Nucleus accumbens (tissue), 56 donors: ENCODE measurements at regions not wholly inside any gene's neighbourhood (a gene's known extent, or its start where the extent isn't known, plus 50 kb on each side); places are given as distances from the start of the nearest gene placed in this dataset.

Experiments used
- DNase-seq, 56 donors: peaks; one replicate each; lab custom pipeline; 2025; lab: John Stamatoyannopoulos, UW

GRCh38 chr3:127104586-127104985 lies 88.3 kb upstream of the PRR23E start:
- DNase-seq = no peak

DNA sequence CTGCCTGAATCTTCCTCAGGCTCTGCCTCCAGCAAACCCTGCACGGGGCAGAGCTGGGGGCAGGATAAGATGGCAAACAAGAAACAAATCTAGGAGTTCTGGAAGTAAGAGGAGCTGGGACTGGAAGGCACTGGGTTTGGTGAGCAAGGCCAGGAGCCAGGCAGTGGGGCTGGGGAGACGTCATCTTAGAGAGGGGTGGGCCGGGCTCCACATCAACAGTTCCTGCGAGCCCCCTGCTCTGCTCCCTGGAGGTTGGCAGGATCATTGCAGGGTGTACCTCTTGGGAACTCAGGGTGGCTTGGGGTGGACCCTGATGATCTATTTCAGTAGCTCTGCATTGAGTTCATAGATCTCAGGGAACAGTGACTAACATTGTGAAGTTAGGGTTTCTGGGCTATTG lies 87.3 kb upstream of the PRR23E start:
- no peak for DNase-seq

DNA sequence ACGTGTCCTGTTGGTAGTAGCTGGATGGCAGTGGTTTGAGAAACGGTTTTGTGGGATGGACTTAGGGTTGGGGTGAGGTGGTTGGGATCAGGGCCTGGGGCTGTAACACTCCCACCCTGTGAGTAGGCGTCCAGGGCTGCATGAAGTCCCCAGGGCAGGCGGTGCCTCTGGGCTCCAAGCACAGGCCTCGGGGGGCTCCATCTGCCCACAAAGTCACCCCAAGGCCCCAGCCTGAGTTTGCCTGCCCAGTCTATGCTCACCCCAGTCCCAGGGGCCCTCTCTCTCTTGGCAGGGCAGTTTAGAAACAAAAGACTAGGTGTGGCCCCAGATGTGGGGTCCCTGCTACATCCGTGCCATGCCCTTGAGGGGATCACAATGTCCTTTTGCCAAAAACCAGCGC lies 86.9 kb upstream of the PRR23E start:
- no peak for DNase-seq

DNA sequence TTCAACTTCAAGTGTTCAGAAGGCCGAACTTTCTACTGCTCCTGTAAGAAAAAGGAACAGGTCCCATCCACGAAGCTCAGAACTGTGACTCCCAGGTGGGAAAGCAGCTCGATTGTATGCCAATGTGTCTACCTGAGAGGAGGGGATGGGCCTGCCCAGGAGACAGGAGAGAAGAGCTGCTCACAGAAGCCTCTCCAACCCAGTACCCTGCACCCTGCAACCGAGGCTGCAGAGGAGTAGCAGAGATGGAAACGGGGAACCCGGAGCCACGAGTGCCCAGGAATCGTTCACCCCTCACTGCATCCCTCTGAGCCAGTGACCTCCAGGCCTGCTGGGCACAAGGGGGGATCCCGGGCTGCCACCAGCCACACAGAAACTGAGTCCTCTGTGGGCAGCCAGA lies 86.5 kb upstream of the PRR23E start:
- DNase-seq = no peak

DNA sequence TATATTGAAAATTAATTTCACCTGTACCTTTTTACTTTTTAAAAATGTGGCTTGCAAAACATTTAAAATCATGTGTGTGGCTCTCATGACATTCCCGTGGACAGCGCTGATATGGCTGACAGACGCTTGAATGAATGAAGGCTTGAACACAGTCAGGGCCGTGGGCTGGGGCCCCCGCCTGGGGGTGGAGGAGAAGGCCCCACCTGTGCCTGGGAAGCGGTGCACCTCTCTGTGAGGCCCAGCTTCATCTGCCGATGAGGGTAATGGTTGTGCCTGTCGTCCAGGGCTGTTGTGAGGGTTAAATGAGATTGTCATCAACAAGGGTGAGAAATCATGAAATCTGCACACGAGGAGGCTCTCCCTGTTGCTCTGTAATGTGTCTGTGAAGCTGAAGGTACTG lies 85.9 kb upstream of the PRR23E start:
- DNase-seq = no peak

DNA sequence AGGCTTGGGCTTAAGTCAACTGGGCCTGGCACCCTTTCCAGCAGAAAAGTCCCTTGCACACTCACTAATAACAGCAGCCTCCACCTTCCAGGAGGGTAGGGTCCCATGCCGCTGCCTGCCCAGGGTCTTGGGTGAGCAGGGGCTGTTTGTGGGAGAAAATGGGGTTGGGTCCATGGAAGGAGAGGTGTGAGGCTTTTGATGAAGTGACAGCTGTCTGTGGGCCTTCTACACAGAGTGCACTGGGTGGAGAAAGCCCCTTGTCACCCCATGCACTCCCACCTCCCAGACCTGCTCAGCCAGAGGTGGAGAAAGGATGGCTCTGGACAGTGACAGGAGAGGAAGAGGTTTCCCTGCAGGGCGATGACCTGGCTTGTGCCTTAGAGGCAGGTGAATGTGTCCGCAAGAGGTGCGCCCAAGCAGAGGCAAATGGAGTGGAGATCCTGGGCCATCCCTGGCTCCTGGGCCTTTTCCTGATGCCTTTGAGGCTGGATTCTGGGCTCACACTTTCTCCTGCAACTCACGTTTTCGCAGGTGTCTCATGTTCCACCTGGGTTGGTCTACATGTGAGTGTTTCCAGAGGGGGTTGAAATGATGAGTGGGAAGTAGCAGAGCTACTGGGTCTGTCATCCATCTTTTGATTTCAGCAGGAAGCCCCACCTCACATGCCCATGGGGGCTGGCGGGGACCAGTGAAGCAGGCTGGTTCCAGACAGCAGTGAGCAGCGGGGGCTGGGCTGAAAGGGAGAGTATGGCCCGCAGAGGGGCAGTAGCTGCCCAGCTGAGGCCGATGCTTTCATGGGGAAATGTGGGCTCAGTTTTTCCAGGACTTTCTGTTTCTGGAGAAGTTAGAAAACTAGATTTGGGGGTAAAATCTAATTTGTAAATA lies 85.2 kb upstream of the PRR23E start:
- no peak for DNase-seq

- DNase-seq = no peak
Measured at GRCh38 chr3:127108796-127109195, 84.1 kb upstream of the PRR23E start.

GRCh38 chr3:127110982-127111693 lies 81.8 kb upstream of the PRR23E start:
- no peak for DNase-seq

GRCh38 chr3:127112796-127113570 lies 79.9 kb upstream of the PRR23E start:
- no peak for DNase-seq

- no peak for DNase-seq
Measured at GRCh38 chr3:127113571-127113891, 79.4 kb upstream of the PRR23E start.

DNA sequence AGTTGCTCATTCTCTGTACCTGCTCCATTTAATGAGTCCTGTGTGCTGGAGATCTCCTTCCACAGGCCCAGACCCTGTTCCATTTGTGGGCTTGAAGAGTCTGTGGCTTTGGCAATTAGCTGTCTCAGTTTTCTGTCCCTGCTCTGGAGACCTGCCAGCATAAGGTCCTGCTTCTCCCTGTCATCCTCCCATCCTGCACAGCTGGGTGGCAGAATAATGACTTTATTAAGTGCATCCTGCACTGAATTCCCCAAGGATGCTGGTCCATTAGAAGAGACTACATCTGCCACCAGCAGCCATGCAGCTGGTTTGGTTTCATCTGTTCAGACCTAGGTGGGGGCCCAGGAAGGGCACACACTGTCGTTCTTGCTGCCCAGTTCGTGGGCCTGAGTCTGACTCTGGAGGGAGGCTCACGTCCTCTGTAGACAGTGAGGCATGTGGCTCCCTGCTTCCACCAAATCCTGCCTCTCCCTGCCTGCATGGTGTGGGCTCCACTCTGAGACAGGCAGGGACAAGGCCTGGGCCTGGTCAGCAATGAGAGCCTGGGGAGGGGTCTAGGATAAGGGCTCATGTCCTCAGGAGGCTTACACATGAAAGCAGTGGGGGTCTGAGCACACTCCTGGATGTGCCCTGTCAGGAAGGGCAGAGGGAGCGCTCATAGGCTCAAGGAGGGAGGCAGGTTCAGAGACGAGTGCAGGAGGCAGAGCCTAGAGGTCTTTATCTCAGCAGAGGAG lies 78.4 kb upstream of the PRR23E start:
- DNase-seq = no peak

DNA sequence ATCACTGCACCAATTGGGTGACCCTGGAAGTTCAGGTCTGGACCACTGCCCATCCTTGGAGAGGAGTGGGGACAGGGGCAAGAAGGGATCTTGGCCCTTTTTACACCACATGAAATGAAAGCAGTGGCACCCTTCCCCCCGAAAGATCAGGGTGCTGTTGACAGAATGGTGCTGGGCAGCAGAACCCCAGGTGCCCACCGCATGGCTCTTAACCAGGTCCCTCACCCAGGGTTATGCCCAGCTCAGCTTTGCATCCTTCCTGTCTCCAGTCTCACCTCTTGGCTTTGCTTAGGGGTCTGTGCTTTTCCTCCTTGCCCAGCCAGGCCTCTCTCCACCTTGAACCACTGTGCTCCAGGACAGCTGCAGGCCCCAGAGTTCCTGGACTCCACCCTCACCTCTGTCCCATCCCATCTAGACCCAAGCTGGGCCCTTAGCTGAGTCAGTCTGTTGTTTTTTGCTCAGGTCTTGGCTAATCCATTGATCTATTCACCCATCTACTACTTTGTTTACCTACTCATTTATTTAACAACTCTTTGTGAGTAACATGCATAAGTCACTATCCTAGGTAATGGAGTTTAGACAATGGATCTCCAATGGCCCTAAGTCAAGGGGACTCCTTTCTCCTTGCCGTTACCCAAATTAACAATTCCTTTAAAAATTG lies 77.1 kb upstream of the PRR23E start:
- no peak for DNase-seq

- no peak for DNase-seq
Measured at GRCh38 chr3:127118366-127118765, 74.6 kb upstream of the PRR23E start.

- no peak for DNase-seq
Measured at GRCh38 chr3:127119693-127120464, 73.1 kb upstream of the PRR23E start.

- no peak for DNase-seq
Measured at GRCh38 chr3:127120851-127121647, 71.9 kb upstream of the PRR23E start.

DNA sequence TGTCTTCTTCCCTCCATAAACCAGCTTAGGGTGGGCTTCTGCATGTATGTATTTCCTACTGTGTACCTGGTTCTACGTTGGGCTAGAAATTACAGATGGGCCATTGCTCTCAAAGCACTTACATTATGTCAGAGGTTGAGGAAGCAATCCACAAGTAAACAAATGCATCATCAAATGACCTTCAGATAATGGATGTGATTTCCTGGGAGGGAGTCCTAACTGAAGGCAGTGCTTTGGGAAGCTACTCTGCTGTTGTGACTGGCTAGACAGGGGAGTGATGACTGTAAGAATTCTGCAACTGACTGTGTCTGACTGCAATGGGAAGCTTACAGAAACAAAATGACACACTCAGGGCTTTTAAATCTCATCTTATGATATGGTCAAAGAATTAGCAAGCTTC lies 71.0 kb upstream of the PRR23E start:
- DNase-seq = no peak

GRCh38 chr3:127123533-127123932 lies 69.4 kb upstream of the PRR23E start:
- no peak for DNase-seq

DNA sequence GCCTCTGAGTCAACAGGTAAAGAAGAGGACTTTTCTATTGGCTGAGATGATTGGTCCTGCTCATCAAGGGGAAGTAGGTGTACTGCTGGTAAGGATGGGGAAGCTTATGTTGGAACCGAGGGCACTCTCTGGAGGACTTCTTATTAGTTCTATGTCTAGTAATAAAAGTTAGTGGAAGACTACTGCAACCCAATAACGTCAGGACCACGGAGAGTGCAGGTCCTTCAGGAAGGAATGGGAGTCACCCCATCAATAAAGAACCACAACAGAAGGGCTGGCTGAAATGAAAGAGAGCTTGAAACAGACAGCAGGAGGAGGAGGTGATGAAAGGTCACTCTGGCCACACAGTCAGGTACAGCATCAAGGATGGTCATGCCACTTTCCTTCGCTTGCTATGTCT lies 68.8 kb upstream of the PRR23E start:
- DNase-seq = no peak
